ENCODE measurements at regions not wholly inside any gene's neighbourhood (a gene's known extent, or its start where the extent isn't known, plus 50 kb on each side); places are given as distances from the start of the nearest gene placed in this dataset.

DNA sequence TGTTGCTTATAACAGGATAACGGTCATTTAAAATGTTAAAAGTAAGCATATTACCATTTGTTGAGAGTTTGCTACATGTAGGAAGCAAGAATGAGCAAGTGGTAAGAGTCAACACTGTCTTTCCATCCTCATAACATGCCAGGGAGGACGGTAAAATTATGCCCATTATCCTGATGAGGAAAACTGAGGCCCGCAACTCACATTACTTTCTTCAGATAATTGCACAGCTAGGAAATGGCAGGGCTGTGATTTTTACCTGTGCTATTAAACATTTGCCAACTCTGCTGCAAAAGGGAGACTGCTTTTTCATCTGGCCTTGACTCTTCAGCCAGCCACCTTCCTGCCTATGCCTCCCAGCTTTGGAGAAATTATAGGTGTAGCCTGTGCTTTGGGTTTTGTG is 79.8 kb upstream of the BOD1 start:
- TF ChIP-seq, protein P1, sequence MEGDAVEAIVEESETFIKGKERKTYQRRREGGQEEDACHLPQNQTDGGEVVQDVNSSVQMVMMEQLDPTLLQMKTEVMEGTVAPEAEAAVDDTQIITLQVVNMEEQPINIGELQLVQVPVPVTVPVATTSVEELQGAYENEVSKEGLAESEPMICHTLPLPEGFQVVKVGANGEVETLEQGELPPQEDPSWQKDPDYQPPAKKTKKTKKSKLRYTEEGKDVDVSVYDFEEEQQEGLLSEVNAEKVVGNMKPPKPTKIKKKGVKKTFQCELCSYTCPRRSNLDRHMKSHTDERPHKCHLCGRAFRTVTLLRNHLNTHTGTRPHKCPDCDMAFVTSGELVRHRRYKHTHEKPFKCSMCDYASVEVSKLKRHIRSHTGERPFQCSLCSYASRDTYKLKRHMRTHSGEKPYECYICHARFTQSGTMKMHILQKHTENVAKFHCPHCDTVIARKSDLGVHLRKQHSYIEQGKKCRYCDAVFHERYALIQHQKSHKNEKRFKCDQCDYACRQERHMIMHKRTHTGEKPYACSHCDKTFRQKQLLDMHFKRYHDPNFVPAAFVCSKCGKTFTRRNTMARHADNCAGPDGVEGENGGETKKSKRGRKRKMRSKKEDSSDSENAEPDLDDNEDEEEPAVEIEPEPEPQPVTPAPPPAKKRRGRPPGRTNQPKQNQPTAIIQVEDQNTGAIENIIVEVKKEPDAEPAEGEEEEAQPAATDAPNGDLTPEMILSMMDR (IDR thresholded peaks at IDR 0.05): no peak
- no peak for TF ChIP-seq POLR2A (IDR thresholded peaks at IDR 0.05)

All from body of pancreas (tissue), 4 donors.